Transverse colon (tissue), 4 donors: ENCODE measurements at regions not wholly inside any gene's neighbourhood (a gene's known extent, or its start where the extent isn't known, plus 50 kb on each side); places are given as distances from the start of the nearest gene placed in this dataset.

ENCODE experiments used
- CTCF ChIP-seq, 5 experiments: fragments of 200-600 bp in 3 of 5; fragments of 450-650 bp in 2 of 5; sonication (generic) in 3 of 5; IDR thresholded peaks; 1 replicate in 2 of 5; 2 replicates in 3 of 5; pipeline ENCODE4 v1.5.1; 2016 to 2017; ENCODE audit warnings: antibody characterized with exemption in 5 of 5, inconsistent platforms in 3 of 5, mild to moderate bottlenecking in 2 of 5, moderate library complexity in 1 of 5
- POLR2A ChIP-seq: fragments of 450-650 bp; IDR thresholded peaks from one replicate; pipeline ENCODE4 v1.6.1; 2016; ENCODE audit warnings: antibody characterized with exemption, mild to moderate bottlenecking, moderate library complexity
- POLR2AphosphoS5 ChIP-seq, 3 donors: sonication (generic); formaldehyde crosslinking; IDR thresholded peaks; one replicate each; pipeline ENCODE4 v1.6.1; 2016; ENCODE audit warnings: antibody characterized with exemption in 3 of 3

GRCh38 chr11:91650802-91651201 lies 573.8 kb upstream of the FAT3 start:
- TF ChIP-seq POLR2AphosphoS5 (IDR thresholded peaks at IDR 0.05) (no peak), CTCF (IDR thresholded peaks at IDR 0.05) (no peak), POLR2A (no peak)
